ENCODE measurements at regions not wholly inside any gene's neighbourhood (a gene's known extent, or its start where the extent isn't known, plus 50 kb on each side); places are given as distances from the start of the nearest gene placed in this dataset.

DNA sequence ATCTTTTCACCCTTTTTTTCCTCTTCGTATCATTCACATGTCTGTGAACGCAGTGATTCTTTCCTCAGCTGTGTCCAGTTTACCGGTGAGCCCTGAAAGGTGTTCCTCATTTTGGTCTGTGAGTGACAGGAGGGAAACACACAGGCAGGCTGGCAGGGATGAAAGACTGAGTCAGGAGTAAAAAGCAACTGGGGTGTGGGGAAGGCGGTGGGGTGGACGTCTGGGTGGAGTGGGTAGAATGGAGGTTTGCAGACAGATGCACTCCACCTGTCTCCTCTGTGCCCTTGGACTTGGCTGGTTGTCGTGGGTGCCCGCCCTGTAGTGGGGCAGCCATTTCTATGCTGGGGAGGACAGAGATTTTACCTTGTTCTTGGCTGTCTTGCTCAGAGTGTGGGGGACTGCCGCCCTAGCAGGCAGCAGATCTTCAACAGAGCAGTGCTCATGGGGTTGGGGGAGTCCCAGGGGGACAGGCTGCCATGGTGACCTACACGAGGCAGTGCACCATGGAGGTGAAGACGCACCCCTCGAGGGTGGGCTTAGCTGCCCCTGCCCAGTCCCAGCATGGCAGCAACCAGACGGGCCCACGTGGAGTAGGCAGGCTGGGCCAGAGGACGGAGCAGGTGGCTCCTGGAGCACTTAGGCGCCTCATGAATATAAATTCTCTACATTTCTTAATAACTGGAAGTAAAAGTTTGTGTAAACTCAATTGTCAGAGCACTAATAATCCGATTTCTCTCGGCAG is 603.7 kb downstream of the TBC1D22A start:
- no peaks in the 10 kb centered on the region for H3K9me3 Mint-ChIP-seq
- TF ChIP-seq, protein P1, sequence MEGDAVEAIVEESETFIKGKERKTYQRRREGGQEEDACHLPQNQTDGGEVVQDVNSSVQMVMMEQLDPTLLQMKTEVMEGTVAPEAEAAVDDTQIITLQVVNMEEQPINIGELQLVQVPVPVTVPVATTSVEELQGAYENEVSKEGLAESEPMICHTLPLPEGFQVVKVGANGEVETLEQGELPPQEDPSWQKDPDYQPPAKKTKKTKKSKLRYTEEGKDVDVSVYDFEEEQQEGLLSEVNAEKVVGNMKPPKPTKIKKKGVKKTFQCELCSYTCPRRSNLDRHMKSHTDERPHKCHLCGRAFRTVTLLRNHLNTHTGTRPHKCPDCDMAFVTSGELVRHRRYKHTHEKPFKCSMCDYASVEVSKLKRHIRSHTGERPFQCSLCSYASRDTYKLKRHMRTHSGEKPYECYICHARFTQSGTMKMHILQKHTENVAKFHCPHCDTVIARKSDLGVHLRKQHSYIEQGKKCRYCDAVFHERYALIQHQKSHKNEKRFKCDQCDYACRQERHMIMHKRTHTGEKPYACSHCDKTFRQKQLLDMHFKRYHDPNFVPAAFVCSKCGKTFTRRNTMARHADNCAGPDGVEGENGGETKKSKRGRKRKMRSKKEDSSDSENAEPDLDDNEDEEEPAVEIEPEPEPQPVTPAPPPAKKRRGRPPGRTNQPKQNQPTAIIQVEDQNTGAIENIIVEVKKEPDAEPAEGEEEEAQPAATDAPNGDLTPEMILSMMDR (IDR thresholded peaks at IDR 0.05) = no peak
- H3K27ac ChIP-seq (ENCODE audit: low read length) = no peak overlapping the region
- H3K27ac Mint-ChIP-seq = no peak overlapping the region
- H3K9me3 ChIP-seq (ENCODE audit: control insufficient read depth, insufficient read depth, low read length) = no peaks in the 10 kb centered on the region
- intact Hi-C loops (cut with micrococcal nuclease) = no loop called here
- H3K4me1 ChIP-seq (ENCODE audit: control insufficient read depth, insufficient read depth, low read length) = no peaks in the 10 kb centered on the region
- H3K36me3 ChIP-seq (ENCODE audit: control insufficient read depth, insufficient read depth, low read length) = no peaks in the 10 kb centered on the region
- H3K4me1 Mint-ChIP-seq = no peaks in the 10 kb centered on the region
- no peak overlapping the region for H3K4me3 Mint-ChIP-seq
- no peaks in the 10 kb centered on the region for H3K36me3 Mint-ChIP-seq
- peaks cover 11 to 23% of the 10 kb centered on the region in 2 donors for H3K27me3 Mint-ChIP-seq (ENCODE audit: low read depth in 2 of 2)
- H3K4me3 ChIP-seq (ENCODE audit: low read length) = no peak overlapping the region
- 71% methylated on average over 16 of the region's 17 CpGs for WGBS (ENCODE audit: insufficient coverage)
- no peak for ATAC-seq
- H3K27me3 ChIP-seq (ENCODE audit: control insufficient read depth, insufficient read depth, low read length) = no peaks in the 10 kb centered on the region
- DNase-seq = no peak

DNA sequence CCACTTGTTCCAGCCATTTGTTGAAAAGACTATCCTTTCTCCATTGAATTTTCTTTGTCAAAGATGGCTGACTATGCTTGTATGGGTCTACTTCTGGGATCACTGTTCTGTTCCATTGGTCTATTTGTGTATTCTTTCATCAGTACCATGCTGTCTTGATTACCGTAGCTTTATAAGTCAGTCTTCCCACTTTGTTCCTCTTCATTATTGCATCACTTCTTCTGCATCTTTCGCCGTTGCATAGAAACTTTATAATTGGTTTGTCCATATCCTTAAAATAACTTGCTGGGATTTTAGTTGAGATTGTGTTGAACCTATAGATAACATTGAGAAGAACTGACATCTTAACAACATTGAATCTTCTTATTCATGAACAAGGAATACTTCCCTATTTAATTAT is 598.8 kb downstream of the TBC1D22A start:
- no peaks in the 10 kb centered on the region for H3K9me3 ChIP-seq (ENCODE audit: control insufficient read depth, insufficient read depth, low read length)
- no peak overlapping the region for H3K4me3 ChIP-seq (ENCODE audit: low read length)
- no peaks in the 10 kb centered on the region for H3K27me3 ChIP-seq (ENCODE audit: control insufficient read depth, insufficient read depth, low read length)
- no peak overlapping the region for H3K27ac Mint-ChIP-seq
- no peaks in the 10 kb centered on the region for H3K9me3 Mint-ChIP-seq
- TF ChIP-seq, protein P1 (IDR thresholded peaks at IDR 0.05) = no peak
- no peak overlapping the region for H3K4me3 Mint-ChIP-seq
- intact Hi-C loops (cut with micrococcal nuclease) = no loop called here
- H3K27me3 Mint-ChIP-seq (ENCODE audit: low read depth in 2 of 2) = peaks cover 4 to 21% of the 10 kb centered on the region in 2 donors
- 94% methylated on average over 1 of the region's 3 CpGs for WGBS (ENCODE audit: insufficient coverage)
- H3K27ac ChIP-seq (ENCODE audit: low read length) = no peak overlapping the region
- H3K36me3 ChIP-seq (ENCODE audit: control insufficient read depth, insufficient read depth, low read length) = no peaks in the 10 kb centered on the region
- H3K36me3 Mint-ChIP-seq = no peaks in the 10 kb centered on the region
- H3K4me1 ChIP-seq (ENCODE audit: control insufficient read depth, insufficient read depth, low read length) = no peaks in the 10 kb centered on the region
- DNase-seq (no peak), ATAC-seq (no peak)
- H3K4me1 Mint-ChIP-seq = no peaks in the 10 kb centered on the region

DNA sequence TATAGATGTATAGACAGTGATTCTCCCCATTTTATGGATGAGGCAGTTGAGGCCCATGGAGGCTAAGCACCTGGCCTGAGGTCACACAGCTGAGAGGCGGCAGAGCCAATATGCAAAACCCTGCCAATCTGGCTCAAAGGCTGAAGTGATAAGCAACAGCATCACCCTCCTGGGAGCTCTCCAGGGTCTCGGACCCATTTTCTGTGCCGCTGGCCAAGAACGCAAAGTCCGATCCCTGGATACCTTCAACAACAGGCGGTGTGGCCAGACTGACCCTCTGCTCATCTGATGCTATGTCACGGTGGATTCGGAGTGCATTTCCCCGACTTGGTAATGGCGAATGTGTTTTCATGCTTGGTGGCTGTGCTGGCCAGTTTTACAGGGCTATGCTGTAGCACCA is 595.0 kb downstream of the TBC1D22A start:
- H3K4me3 ChIP-seq (ENCODE audit: low read length) = no peak overlapping the region
- 96% methylated on average over 10 of the region's 10 CpGs for WGBS (ENCODE audit: insufficient coverage)
- no peaks in the 10 kb centered on the region for H3K4me1 ChIP-seq (ENCODE audit: control insufficient read depth, insufficient read depth, low read length)
- no peak for ATAC-seq
- TF ChIP-seq, protein P1 (IDR thresholded peaks at IDR 0.05) = no peak
- no peaks in the 10 kb centered on the region for H3K36me3 ChIP-seq (ENCODE audit: control insufficient read depth, insufficient read depth, low read length)
- no peaks in the 10 kb centered on the region for H3K4me1 Mint-ChIP-seq
- H3K4me3 Mint-ChIP-seq = no peak overlapping the region
- no peaks in the 10 kb centered on the region for H3K27me3 ChIP-seq (ENCODE audit: control insufficient read depth, insufficient read depth, low read length)
- no peak for DNase-seq
- no peaks in the 10 kb centered on the region for H3K36me3 Mint-ChIP-seq
- no peaks in the 10 kb centered on the region for H3K9me3 ChIP-seq (ENCODE audit: control insufficient read depth, insufficient read depth, low read length)
- H3K27me3 Mint-ChIP-seq (ENCODE audit: low read depth in 2 of 2) = peaks cover 0 to 11% of the 10 kb centered on the region in 2 donors
- H3K9me3 Mint-ChIP-seq = no peaks in the 10 kb centered on the region
- intact Hi-C loops (cut with micrococcal nuclease) = no loop called here
- no peak overlapping the region for H3K27ac ChIP-seq (ENCODE audit: low read length)
- no peak overlapping the region for H3K27ac Mint-ChIP-seq

GRCh38 chr22:47357086-47357485 is 594.6 kb downstream of the TBC1D22A start:
- Histone ChIP-seq H3K36me3 (ENCODE audit: control insufficient read depth, insufficient read depth, low read length) (no peaks in the 10 kb centered on the region), H3K27me3 (ENCODE audit: control insufficient read depth, insufficient read depth, low read length) (no peaks in the 10 kb centered on the region), H3K9me3 (ENCODE audit: control insufficient read depth, insufficient read depth, low read length) (no peaks in the 10 kb centered on the region), H3K27ac (ENCODE audit: low read length) (no peak overlapping the region), H3K4me3 (ENCODE audit: low read length) (no peak overlapping the region), H3K4me1 (ENCODE audit: control insufficient read depth, insufficient read depth, low read length) (no peaks in the 10 kb centered on the region)
- intact Hi-C loops (cut with micrococcal nuclease) = no loop called here
- Mint-ChIP-seq H3K9me3 (no peaks in the 10 kb centered on the region), H3K4me3 (no peak overlapping the region), H3K4me1 (no peaks in the 10 kb centered on the region), H3K27me3 (ENCODE audit: low read depth in 2 of 2) (peaks cover 0 to 11% of the 10 kb centered on the region in 2 donors), H3K36me3 (no peaks in the 10 kb centered on the region), H3K27ac (no peak overlapping the region)
- ATAC-seq (no peak), DNase-seq (no peak)
- TF ChIP-seq, protein P1 (IDR thresholded peaks at IDR 0.05) = no peak
- WGBS (ENCODE audit: insufficient coverage) = 93% methylated on average over 7 of the region's 7 CpGs
